Activated CD4-positive, alpha-beta T cell treated with anti-CD3 and anti-CD28 coated beads, Interleukin-2, amount 50 U/mL, for 24 hours (primary cell): ENCODE measurements at regions not wholly inside any gene's neighbourhood (a gene's known extent, or its start where the extent isn't known, plus 50 kb on each side); places are given as distances from the start of the nearest gene placed in this dataset.
"Not testable (repeated sequence)": the region's sequence is repeated elsewhere in the genome, so short reads cannot be mapped to it uniquely, and the experiment has no call there.

ENCODE experiments used
- DNase-seq, 2 donors: peaks; one replicate each; pipeline ENCODE4 v3.0.0-alpha.2; 2020; ENCODE audit warnings: low read depth in 1 of 2, low spot score in 1 of 2

DNA sequence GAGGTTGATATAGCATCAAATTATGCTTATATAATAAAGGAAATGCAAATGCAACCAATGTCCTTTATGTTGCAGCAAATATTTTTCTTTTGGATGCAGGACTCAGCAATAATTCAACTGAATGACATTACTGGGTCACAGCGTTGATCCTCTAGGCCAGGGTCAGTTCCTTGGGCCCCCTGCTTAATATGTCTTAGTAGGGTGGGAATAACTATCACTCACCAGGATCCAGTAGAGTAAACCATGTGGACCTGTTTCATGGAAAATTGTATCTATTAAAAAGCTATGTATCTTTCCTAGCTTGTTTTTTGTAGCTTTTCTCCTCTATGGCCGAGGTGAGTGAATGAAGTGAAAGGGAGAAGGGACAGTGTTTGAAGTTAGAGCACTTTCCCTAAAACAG lies 161.5 kb upstream of the SSTR1 start:
- DNase-seq: no peak

GRCh38 chr14:38047195-38047902 lies 160.4 kb upstream of the SSTR1 start:
- no peak for DNase-seq

- no peak for DNase-seq
Measured at GRCh38 chr14:38053666-38054065, 154.0 kb upstream of the SSTR1 start.

DNA sequence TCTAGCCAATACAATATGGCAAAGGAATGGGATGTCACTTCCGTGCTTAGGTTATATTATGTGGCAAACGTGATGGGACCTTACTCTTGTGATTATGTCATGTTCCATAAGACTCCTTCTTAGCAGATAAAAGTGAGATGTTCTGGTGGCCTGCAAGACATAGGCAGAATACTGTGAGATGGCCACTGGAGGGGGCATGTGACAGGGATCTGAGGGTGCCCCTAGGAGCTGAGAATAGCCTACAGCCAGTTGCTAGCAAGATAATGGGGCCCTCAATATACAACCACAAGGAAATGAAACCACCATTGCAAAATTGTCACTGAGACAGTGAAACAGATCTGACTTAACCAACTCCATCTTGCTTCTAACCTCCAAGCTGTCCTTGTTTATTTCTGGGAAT lies 151.4 kb upstream of the SSTR1 start:
- no peak for DNase-seq

DNA sequence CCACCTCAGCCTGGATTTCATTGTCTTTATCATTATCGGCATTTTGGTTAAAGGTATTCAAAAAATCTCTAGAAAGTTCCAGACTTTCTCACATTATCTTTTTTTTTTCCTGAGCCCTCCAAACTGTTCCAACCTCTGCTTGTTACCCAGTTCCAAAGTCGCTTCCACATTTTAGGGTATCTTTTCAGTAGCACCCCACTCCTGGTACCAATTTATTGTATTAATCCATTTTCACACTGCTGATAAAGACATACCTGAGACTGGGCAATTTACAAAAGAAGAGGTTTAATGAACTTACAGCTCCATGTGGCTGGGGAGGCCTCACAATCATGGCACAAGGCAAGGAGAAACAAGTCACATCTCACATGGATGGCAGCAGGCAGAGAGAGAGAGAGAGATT lies 145.5 kb upstream of the SSTR1 start:
- DNase-seq: not testable (repeated sequence)

DNA sequence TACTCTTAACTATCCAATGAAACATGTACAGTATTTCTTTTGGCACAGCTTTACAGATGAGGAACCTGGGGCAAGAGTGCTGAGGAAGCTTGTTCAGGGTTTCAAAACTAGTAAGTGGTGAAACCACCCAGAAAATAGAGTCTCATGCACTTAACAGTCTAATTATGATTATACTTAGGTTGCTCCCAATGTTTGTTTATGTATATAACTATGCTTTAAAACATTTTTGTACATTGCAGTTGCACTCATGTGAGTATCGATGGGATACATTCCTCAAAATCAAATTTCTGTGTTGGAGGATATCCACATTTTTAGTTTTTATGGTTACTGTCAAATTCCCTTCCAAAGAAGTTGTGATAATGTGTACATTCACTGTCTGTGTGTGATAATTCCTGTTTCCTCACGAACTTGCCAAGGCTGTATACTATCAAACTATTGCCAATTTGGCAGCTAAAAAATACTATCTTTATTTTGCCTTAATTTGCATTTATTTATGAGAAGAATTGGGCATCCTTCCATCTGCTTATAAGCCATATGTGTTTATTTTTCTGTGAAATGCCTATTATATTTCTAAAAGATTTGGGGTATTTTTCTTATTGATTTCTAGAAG lies 143.9 kb upstream of the SSTR1 start:
- DNase-seq: no peak

DNA sequence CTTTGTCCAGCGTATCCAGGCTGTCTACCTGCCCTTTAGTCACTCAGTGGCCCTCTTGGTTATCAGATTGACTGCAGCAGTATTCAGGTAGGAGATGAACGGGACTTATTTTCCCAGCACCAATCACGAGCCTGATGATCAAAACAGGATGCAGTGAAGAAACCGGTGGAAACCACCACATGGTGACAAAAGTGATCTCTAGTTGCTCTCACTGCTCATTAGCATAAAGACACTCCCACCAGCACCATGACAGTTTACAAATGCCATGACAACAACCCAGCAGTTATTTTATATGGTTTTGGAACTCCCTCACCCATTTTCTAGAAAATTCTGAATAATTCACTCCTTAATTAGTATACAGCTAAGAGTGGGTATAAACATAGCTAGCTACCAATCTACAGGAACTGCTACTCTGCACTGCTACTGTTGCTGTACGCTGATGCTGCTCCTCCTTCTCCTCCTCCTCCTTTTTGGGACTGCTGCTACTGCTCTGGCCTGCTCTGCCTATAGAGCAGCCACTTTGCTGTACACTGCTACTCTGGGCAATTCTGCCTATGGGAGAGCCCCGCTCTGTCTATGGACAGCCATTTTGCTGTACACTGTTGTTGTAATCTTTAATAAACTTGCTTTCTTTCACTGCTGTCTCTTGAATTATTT lies 142.5 kb upstream of the SSTR1 start:
- DNase-seq: peak in 1 of 2 donors; percentile 61

GRCh38 chr14:38070061-38070588 lies 137.6 kb upstream of the SSTR1 start:
- no peak for DNase-seq

DNA sequence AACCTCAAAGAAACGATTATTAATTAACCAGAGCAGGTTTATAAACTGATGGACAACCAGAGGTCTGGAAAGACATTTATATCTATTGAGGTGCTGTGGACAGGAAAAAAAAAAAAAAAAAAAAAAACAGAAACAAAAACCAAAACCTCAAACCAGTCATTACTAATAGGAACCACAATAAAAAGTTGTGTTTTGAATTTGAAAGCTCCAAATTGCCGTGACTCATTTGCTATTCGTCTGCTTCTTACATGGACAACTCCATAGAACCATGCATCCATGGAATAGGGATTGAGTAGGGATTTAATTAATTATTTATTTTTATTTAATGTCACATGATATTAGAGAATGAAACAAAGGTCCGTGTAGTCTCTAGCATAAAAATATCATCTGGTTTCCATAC lies 134.1 kb upstream of the SSTR1 start:
- DNase-seq: no peak

DNA sequence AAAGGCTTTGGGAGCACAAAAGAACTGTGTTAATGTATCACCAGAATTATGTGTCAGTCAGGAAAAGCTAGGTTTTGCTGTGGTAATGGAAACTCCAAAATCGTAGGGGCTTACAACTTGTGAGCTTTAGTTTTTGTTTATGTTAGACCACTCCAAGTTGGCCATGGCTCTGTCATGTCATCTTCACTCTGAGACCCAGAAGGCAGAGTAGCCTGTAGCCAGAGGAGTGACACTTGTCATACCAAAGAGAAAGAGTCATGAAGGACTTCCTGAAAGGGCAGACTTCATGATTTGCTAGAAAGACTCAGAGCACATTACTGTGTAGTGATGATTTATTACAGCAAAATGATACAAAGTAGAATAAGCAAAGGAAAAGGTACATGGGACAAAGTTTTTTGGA lies 133.6 kb upstream of the SSTR1 start:
- no peak for DNase-seq

DNA sequence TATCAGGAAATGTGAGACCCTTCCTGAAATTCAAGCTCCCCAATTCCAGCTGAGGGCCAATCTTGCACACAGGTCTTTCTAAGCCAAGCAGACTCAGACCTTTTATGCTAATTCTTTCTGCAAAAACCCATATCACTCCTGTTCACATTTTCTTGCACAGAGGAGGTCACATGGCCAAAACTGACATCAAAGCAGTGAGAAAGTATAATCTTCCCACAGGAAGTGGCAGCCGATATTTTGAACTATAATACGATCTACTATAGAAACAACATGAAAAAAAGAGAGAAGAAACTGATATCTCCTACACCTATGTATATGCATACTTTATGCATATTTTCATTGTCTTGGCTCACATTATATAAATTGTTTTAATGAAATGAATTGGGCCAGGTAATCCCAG lies 132.9 kb upstream of the SSTR1 start:
- DNase-seq: no peak

DNA sequence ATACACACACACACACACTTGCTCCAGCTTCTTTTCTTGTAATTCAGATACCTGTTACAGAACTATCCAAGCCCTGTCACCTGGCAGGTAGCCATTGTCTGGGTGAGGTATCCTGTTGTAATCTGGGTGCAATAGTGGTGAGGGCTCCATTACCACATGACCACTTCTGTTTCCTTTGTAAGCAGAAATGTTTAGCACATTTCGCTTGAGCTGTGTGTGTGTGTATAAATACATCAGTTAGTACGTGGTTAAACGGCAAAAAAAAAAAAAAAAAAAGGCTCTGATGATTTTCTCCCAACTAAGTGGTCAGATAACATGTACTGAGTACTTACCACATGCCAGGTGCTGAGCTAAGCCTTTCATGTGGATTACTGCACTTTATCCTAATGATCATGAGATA lies 129.3 kb upstream of the SSTR1 start:
- no peak for DNase-seq

DNA sequence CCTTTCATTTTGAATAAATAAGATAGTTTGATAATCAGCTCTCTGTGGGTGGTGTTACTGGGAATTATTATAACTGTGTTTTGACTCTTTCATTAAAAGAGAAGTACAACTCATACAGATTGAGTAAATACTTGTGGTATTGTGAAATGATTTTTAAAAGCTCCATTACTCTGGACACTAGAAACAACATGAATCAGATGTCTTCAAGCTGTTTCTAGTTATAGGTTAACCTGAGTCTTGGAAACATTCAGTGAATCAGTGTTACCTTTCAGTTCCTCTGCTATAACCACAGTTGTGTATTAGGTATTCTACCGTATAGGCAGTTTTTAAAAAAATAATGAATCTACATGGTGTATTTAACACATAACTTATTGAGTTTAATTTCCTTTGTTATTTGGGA lies 128.4 kb upstream of the SSTR1 start:
- DNase-seq: no peak

- no peak for DNase-seq
Measured at GRCh38 chr14:38079886-38080285, 127.8 kb upstream of the SSTR1 start.

- no peak for DNase-seq
Measured at GRCh38 chr14:38080696-38081095, 127.0 kb upstream of the SSTR1 start.

DNA sequence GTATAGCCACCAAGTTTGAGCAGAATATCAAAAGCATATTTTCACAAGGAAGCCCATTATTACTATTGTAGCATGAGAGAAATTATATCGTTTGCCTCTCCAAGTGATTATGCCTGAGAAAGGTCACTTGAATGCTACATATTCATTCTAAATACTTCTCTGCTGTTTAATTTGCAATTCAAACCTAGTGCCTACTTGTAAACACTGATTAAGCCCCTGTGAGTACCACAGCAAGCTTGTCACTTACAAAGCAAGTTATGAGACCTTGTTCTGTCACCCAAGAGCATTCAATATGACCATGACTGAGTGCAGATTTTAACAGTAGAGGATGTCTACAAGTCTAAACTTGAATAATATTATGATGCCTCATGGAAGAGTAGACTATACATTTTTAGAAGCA lies 124.7 kb upstream of the SSTR1 start:
- DNase-seq: no peak

GRCh38 chr14:38089123-38089522 lies 118.6 kb upstream of the SSTR1 start:
- DNase-seq: no peak

DNA sequence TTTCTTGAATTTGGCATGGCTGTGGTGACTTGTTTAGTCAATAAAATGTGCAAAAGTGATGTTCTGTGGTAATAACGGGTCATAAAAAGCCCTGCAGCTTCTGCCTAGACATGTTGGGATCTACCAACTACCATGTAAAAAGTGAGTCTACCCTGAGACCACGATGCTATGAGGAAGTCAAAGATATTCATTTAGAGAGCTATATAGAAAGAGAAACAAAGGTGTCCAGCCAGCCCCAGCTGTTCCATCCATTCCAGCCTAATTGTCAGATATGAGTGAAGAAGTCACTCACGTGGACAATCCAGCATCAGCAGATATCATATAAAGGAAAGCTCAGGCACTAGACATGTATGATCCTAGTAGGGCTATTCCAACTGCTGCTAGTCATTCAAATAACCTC lies 117.2 kb upstream of the SSTR1 start:
- DNase-seq: no peak

DNA sequence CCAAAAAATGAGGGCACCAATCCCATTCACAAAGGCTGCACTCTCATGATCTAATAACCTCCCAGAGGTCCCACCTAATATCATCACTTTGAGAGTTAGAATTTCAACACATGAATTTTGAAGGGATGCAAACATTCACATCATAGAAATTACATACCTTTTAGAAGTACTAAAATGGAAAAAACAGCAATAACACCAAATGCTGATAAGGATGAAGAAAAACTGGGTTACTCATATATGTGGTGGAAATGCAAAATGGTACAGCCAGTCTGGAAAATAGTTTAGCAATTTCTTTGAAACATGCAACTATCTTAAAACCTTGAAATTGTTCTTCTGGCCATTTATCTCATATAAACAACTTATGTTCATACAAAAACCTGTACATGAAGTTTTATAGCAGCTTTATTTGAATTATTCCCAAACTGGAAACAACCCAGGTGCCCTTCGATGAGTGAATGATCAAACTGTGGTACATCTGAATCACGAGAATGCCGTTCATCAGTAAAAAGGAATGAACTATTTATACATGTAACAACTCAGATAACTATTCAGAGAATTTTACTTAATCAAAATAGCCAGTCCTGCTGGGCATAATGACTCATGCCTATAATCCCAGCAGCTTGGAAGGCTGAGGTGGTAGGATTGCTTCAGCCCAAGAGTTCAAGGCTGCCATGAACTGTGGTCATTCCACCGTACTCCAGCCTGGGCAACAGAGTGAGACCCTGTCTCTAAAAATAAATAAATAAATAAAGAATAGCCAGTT lies 109.4 kb upstream of the SSTR1 start:
- DNase-seq: no peak

GRCh38 chr14:38101679-38102078 lies 106.0 kb upstream of the SSTR1 start:
- no peak for DNase-seq

GRCh38 chr14:38103542-38104225 lies 104.0 kb upstream of the SSTR1 start:
- no peak for DNase-seq
